Caco-2 (cell line): ENCODE measurements at regions not wholly inside any gene's neighbourhood (a gene's known extent, or its start where the extent isn't known, plus 50 kb on each side); places are given as distances from the start of the nearest gene placed in this dataset.

ENCODE experiments used
- BruUV-seq: library from RNA; stranded (reverse); fragments of 400-500 nt; replicated peaks from 2 replicates; lab custom pipeline; 2021; lab: Mats Ljungman, UMichigan
- CTCF ChIA-PET: fragments of 300-600 bp; sonication (Branson Sonifier 250); formaldehyde crosslinking; loops from one replicate; lab custom pipeline; 2022; ENCODE audit warnings: antibody characterized with exemption; lab: Charles Lee
- POLR2A ChIA-PET: fragments of 300-600 bp; sonication (Branson Sonifier 250); formaldehyde crosslinking; loops from one replicate; lab custom pipeline; 2022; ENCODE audit warnings: antibody characterized with exemption; lab: Charles Lee
- DNase-seq, 2 experiments: peaks; one replicate each; pipeline versions ENCODE4 v3.0.0 to v3.0.0-alpha.2; 2020 to 2022
- H3K27me3 ChIP-seq: replicated peaks from 2 replicates; pipeline ENCODE4 v1.6.0; 2011; ENCODE audit warnings: low read length; ENCODE audit not compliant: control insufficient read depth, insufficient read depth
- H3K36me3 ChIP-seq: 2 replicates; pipeline ENCODE4 v1.5.1; 2011; ENCODE audit warnings: low read length; ENCODE audit not compliant: control insufficient read depth, insufficient read depth
- H3K4me1 ChIP-seq: fragments of 250-450 bp; sonication (Bioruptor Pico); 2 replicates; pipeline ENCODE4 v1.5.1; 2020; ENCODE audit warnings: mild to moderate bottlenecking
- H3K4me3 ChIP-seq: 2 replicates; pipeline ENCODE4 v1.5.1; 2011; ENCODE audit warnings: low read depth, mild to moderate bottlenecking, control low read depth, low read length
- H3K9me3 ChIP-seq: fragments of 250-450 bp; sonication (Bioruptor Pico); 2 replicates; pipeline ENCODE4 v1.5.1; 2020; ENCODE audit warnings: mild to moderate bottlenecking, moderate library complexity
- H3K27ac Mint-ChIP-seq: one replicate; pipeline ENCODE4 v1.8.0; 2022; ENCODE audit warnings: mixed read lengths; ENCODE audit not compliant: unreplicated experiment
- H3K27me3 Mint-ChIP-seq: one replicate; pipeline ENCODE4 v1.8.0; 2022; ENCODE audit warnings: mixed read lengths; ENCODE audit not compliant: insufficient read depth, unreplicated experiment
- H3K36me3 Mint-ChIP-seq: one replicate; pipeline ENCODE4 v1.8.0; 2022; ENCODE audit warnings: mild to moderate bottlenecking, mixed read lengths; ENCODE audit not compliant: insufficient read depth, unreplicated experiment
- H3K4me1 Mint-ChIP-seq: one replicate; pipeline ENCODE4 v1.8.0; 2022; ENCODE audit warnings: low read depth, mixed read lengths; ENCODE audit not compliant: unreplicated experiment
- H3K4me3 Mint-ChIP-seq: one replicate; pipeline ENCODE4 v1.8.0; 2022; ENCODE audit warnings: mild to moderate bottlenecking, moderate library complexity, mixed read lengths; ENCODE audit not compliant: unreplicated experiment
- H3K9me3 Mint-ChIP-seq: one replicate; pipeline ENCODE4 v1.8.0; 2022; ENCODE audit warnings: mixed read lengths; ENCODE audit not compliant: unreplicated experiment
- CTCF ChIP-seq, 2 experiments: fragments of 200-600 bp in 1 of 2; IDR thresholded peaks; 1 replicate in 1 of 2; 2 replicates in 1 of 2; pipeline versions ENCODE4 v1.5.1 to v1.8.0; 2011 to 2022; ENCODE audit warnings: antibody characterized with exemption in 1 of 2, control low read depth in 1 of 2, inconsistent platforms in 1 of 2, low read depth in 1 of 2, low read length in 1 of 2, mild to moderate bottlenecking in 1 of 2, moderate library complexity in 1 of 2; ENCODE audit not compliant: insufficient read depth in 1 of 2, severe bottlenecking in 1 of 2, unreplicated experiment in 1 of 2
- intact Hi-C: fragments of 100-400 bp; cut with micrococcal nuclease; formaldehyde crosslinking; loops from one replicate; pipeline ENCODE4 v1.10.0; 2022; ENCODE audit not compliant: unreplicated experiment

- no peaks in the 10 kb centered on the region for H3K36me3 ChIP-seq
- H3K4me1 ChIP-seq = no peaks in the 10 kb centered on the region
- intact Hi-C loops = no loop called here
- H3K27me3 ChIP-seq = no peaks in the 10 kb centered on the region
- POLR2A ChIA-PET = no interaction called here
- DNase-seq = no peak
- CTCF ChIA-PET = no interaction called here
- BruUV-seq = no TSS peak
- H3K9me3 ChIP-seq = no peaks in the 10 kb centered on the region
- Mint-ChIP-seq H3K27me3 (no peaks in the 10 kb centered on the region), H3K27ac (no peak overlapping the region), H3K9me3 (no peaks in the 10 kb centered on the region), H3K36me3 (no peaks in the 10 kb centered on the region), H3K4me3 (no peak overlapping the region), H3K4me1 (no peaks in the 10 kb centered on the region)
- no peak for TF ChIP-seq CTCF (IDR thresholded peaks at IDR 0.05; ENCODE audit: insufficient read depth in 1 of 2, low read depth in 1 of 2, low read length in 1 of 2, severe bottlenecking in 1 of 2, unreplicated experiment in 1 of 2)
- H3K4me3 ChIP-seq = no peak overlapping the region
Measured at GRCh38 chr4:102153391-102153790, 191.9 kb downstream of the SLC39A8 start.

DNA sequence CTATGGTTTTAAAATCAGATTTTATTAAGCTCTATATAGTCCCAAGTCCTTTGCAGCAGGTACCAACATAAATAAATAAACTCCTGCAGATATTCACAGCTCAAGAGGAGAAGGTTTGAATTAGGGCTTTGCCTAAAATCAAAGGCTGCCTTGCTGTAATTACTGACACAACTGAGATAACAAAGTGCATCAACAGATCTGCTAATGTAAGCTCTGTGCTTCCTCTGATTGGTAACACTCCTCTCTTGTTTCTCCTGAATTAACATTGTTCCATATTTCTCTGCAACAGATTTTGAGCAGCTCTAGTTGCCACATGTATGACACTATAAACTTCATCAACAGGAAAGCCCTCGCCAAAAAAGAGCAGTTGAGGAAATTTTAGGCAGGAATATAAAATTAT, 193.6 kb downstream of the SLC39A8 start:
- Histone ChIP-seq H3K9me3 (no peaks in the 10 kb centered on the region), H3K36me3 (no peaks in the 10 kb centered on the region), H3K27me3 (no peaks in the 10 kb centered on the region), H3K4me3 (no peak overlapping the region), H3K4me1 (no peaks in the 10 kb centered on the region)
- TF ChIP-seq CTCF (IDR thresholded peaks at IDR 0.05; ENCODE audit: insufficient read depth in 1 of 2, low read depth in 1 of 2, low read length in 1 of 2, severe bottlenecking in 1 of 2, unreplicated experiment in 1 of 2) = no peak
- ChIA-PET CTCF (interaction anchor here (0.5 kb wide), 1 partner anchor 36 kb away, joined by 3 read pairs; no protein-coding TSS in a partner anchor), POLR2A (no interaction called here)
- Mint-ChIP-seq H3K27me3 (no peaks in the 10 kb centered on the region), H3K36me3 (no peaks in the 10 kb centered on the region), H3K4me1 (no peaks in the 10 kb centered on the region), H3K27ac (no peak overlapping the region), H3K9me3 (no peaks in the 10 kb centered on the region), H3K4me3 (no peak overlapping the region)
- no TSS peak for BruUV-seq
- DNase-seq = no peak
- intact Hi-C loops = no loop called here

- CTCF ChIA-PET = no interaction called here
- H3K36me3 Mint-ChIP-seq = no peaks in the 10 kb centered on the region
Measured at GRCh38 chr4:102143433-102143832, 201.8 kb downstream of the SLC39A8 start.

More at GRCh38 chr4:102143433-102143832, 201.8 kb downstream of the SLC39A8 start:
- Histone ChIP-seq H3K27me3 (no peaks in the 10 kb centered on the region), H3K4me3 (no peak overlapping the region), H3K4me1 (no peaks in the 10 kb centered on the region), H3K36me3 (no peaks in the 10 kb centered on the region), H3K9me3 (no peaks in the 10 kb centered on the region)
- POLR2A ChIA-PET = no interaction called here
- no peak for DNase-seq
- no peaks in the 10 kb centered on the region for H3K27me3 Mint-ChIP-seq
- BruUV-seq = no TSS peak
- no peak for TF ChIP-seq CTCF (IDR thresholded peaks at IDR 0.05; ENCODE audit: insufficient read depth in 1 of 2, low read depth in 1 of 2, low read length in 1 of 2, severe bottlenecking in 1 of 2, unreplicated experiment in 1 of 2)
- intact Hi-C loops = no loop called here
- H3K27ac Mint-ChIP-seq = no peak overlapping the region
- no peak overlapping the region for H3K4me3 Mint-ChIP-seq
- H3K9me3 Mint-ChIP-seq = no peaks in the 10 kb centered on the region
- H3K4me1 Mint-ChIP-seq = no peaks in the 10 kb centered on the region
